ENCODE measurements at regions not wholly inside any gene's neighbourhood (a gene's known extent, or its start where the extent isn't known, plus 50 kb on each side); places are given as distances from the start of the nearest gene placed in this dataset.

DNA sequence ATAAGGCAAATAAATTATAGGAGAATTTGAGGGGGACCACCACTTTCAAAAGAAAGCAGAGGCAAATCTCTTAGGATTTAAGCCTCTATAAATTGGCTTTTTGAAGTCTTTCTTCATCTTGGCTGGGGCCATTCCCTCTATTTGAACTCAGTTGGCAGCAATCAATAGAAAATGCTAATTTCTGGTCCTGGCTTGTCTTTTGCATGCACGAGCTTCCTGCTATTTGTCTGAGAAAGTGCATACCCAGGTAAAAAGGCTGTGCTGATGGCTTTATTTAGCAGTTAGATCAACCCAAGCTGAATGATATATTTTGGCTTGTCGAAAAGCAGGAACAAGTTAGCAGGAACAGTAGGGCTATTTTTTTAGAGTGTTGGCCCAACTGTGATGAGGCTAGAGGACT, 64.1 kb upstream of the GRAMD1B start:
- TF ChIP-seq, protein P1, sequence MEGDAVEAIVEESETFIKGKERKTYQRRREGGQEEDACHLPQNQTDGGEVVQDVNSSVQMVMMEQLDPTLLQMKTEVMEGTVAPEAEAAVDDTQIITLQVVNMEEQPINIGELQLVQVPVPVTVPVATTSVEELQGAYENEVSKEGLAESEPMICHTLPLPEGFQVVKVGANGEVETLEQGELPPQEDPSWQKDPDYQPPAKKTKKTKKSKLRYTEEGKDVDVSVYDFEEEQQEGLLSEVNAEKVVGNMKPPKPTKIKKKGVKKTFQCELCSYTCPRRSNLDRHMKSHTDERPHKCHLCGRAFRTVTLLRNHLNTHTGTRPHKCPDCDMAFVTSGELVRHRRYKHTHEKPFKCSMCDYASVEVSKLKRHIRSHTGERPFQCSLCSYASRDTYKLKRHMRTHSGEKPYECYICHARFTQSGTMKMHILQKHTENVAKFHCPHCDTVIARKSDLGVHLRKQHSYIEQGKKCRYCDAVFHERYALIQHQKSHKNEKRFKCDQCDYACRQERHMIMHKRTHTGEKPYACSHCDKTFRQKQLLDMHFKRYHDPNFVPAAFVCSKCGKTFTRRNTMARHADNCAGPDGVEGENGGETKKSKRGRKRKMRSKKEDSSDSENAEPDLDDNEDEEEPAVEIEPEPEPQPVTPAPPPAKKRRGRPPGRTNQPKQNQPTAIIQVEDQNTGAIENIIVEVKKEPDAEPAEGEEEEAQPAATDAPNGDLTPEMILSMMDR (IDR thresholded peaks at IDR 0.05): no peak
- no peak for TF ChIP-seq POLR2A (IDR thresholded peaks at IDR 0.05)

Measured in thyroid gland (tissue), 4 donors.